NCI-H69 (cell line): ENCODE measurements at regions not wholly inside any gene's neighbourhood (a gene's known extent, or its start where the extent isn't known, plus 50 kb on each side); places are given as distances from the start of the nearest gene placed in this dataset.

Experiments
- DNase-seq: peaks from one replicate; lab custom pipeline; 2025; lab: John Stamatoyannopoulos, UW

- DNase-seq = no peak
Measured at GRCh38 chr6:23890543-23891227, 235.3 kb upstream of the NRSN1 start.

GRCh38 chr6:23905133-23905815 is 220.7 kb upstream of the NRSN1 start:
- no peak for DNase-seq

- no peak for DNase-seq
Measured at GRCh38 chr6:23910420-23910819, 215.6 kb upstream of the NRSN1 start.

- DNase-seq = no peak
Measured at GRCh38 chr6:23927935-23928334, 198.1 kb upstream of the NRSN1 start.

- no peak for DNase-seq
Measured at GRCh38 chr6:23929201-23929600, 196.8 kb upstream of the NRSN1 start.

- DNase-seq = no peak
Measured at GRCh38 chr6:23940466-23940865, 185.5 kb upstream of the NRSN1 start.

GRCh38 chr6:23951691-23952090 is 174.3 kb upstream of the NRSN1 start:
- DNase-seq = no peak

- DNase-seq = no peak
Measured at GRCh38 chr6:23952245-23952644, 173.8 kb upstream of the NRSN1 start.

GRCh38 chr6:23953976-23954375 is 172.0 kb upstream of the NRSN1 start:
- no peak for DNase-seq

- DNase-seq = no peak
Measured at GRCh38 chr6:23957017-23957416, 169.0 kb upstream of the NRSN1 start.

GRCh38 chr6:23964865-23965264 is 161.2 kb upstream of the NRSN1 start:
- DNase-seq = no peak

- no peak for DNase-seq
Measured at GRCh38 chr6:23969344-23969743, 156.7 kb upstream of the NRSN1 start.

- no peak for DNase-seq
Measured at GRCh38 chr6:23977706-23978105, 148.3 kb upstream of the NRSN1 start.

- DNase-seq = no peak
Measured at GRCh38 chr6:23980965-23981364, 145.1 kb upstream of the NRSN1 start.

GRCh38 chr6:23981923-23982322 is 144.1 kb upstream of the NRSN1 start:
- DNase-seq = no peak

GRCh38 chr6:23983735-23984134 is 142.3 kb upstream of the NRSN1 start:
- DNase-seq = no peak

- no peak for DNase-seq
Measured at GRCh38 chr6:23985015-23985414, 141.0 kb upstream of the NRSN1 start.

- DNase-seq = peak; percentile 40
Measured at GRCh38 chr6:23989885-23990533, 136.0 kb upstream of the NRSN1 start.

- DNase-seq = no peak
Measured at GRCh38 chr6:23994013-23994412, 132.0 kb upstream of the NRSN1 start.

- no peak for DNase-seq
Measured at GRCh38 chr6:24004062-24004461, 122.0 kb upstream of the NRSN1 start.

- peak; percentile 11 for DNase-seq
Measured at GRCh38 chr6:24004659-24005058, 121.4 kb upstream of the NRSN1 start.

- peak; percentile 92 for DNase-seq
Measured at GRCh38 chr6:24006254-24006653, 119.8 kb upstream of the NRSN1 start.

- DNase-seq = peak; percentile 96
Measured at GRCh38 chr6:24009319-24009718, 116.7 kb upstream of the NRSN1 start.
